Kidney (tissue), 13 donors: ENCODE measurements at regions not wholly inside any gene's neighbourhood (a gene's known extent, or its start where the extent isn't known, plus 50 kb on each side); places are given as distances from the start of the nearest gene placed in this dataset.

ENCODE experiments used
- DNase-seq, 5 donors: peaks; one replicate each; pipeline ENCODE4 v3.0.0-alpha.2; 2013 to 2020
- FAIRE-seq: peaks from 2 replicates; lab custom pipeline; 2012; peaks lifted over from hg19 to GRCh38; lab: Jason Lieb, UNC
- H3K27ac ChIP-seq, 2 donors: one replicate each; pipeline ENCODE4 v1.7.0; 2013; ENCODE audit warnings: low read depth in 2 of 2, low read length in 2 of 2, inconsistent platforms in 1 of 2
- H3K27me3 ChIP-seq: one replicate; pipeline ENCODE4 v1.7.1; 2013; ENCODE audit warnings: low read length, inconsistent platforms; ENCODE audit not compliant: control insufficient read depth, insufficient read depth
- H3K36me3 ChIP-seq, 3 donors: one replicate each; pipeline versions ENCODE4 v1.7.0 to v1.7.1; 2013; ENCODE audit warnings: low read length in 3 of 3, control low read depth in 1 of 3, inconsistent platforms in 1 of 3; ENCODE audit not compliant: insufficient read depth in 3 of 3, control insufficient read depth in 2 of 3
- H3K4me1 ChIP-seq, 3 donors: one replicate each; pipeline versions ENCODE4 v1.7.0 to v1.7.1; 2013; ENCODE audit warnings: low read length in 3 of 3, inconsistent platforms in 1 of 3, low read depth in 1 of 3; ENCODE audit not compliant: control insufficient read depth in 2 of 3, insufficient read depth in 2 of 3
- H3K4me3 ChIP-seq, 3 donors: one replicate each; pipeline versions ENCODE4 v1.7.0 to v1.8.1; 2013; ENCODE audit warnings: low read length in 3 of 3, control low read depth in 1 of 3, inconsistent platforms in 1 of 3
- H3K9ac ChIP-seq, 3 donors: one replicate each; pipeline versions ENCODE4 v1.7.0 to v1.7.1; 2013; ENCODE audit warnings: low read length in 3 of 3, control low read depth in 1 of 3, inconsistent platforms in 1 of 3
- H3K9me3 ChIP-seq, 3 donors: one replicate each; pipeline versions ENCODE4 v1.7.0 to v1.7.1; 2013; ENCODE audit warnings: low read length in 3 of 3, control low read depth in 1 of 3, inconsistent platforms in 1 of 3; ENCODE audit not compliant: control insufficient read depth in 2 of 3, insufficient read depth in 1 of 3
- intact Hi-C: fragments of 100-400 bp; cut with DNase I; formaldehyde crosslinking; loops from one replicate; pipeline ENCODE4 v1.11.1; 2022
- TF ChIP-seq, protein P1 (sequence below): IDR thresholded peaks from 3 replicates; pipeline ENCODE4 v1.5.1; 2012; ENCODE audit warnings: mild to moderate bottlenecking, moderate library complexity, borderline replicate concordance; ENCODE audit not compliant: insufficient read depth; ENCODE audit errors: extremely low read depth
- donor health status: control.
- donor health status: control.
- donor health status: control.
- donor health status: control.
- donor health status: control.
- donor health status: DM: yes; HTN: yes; CAD: no.
- donor health status: Normal renal cell carcinoma (clear cell type).

DNA sequence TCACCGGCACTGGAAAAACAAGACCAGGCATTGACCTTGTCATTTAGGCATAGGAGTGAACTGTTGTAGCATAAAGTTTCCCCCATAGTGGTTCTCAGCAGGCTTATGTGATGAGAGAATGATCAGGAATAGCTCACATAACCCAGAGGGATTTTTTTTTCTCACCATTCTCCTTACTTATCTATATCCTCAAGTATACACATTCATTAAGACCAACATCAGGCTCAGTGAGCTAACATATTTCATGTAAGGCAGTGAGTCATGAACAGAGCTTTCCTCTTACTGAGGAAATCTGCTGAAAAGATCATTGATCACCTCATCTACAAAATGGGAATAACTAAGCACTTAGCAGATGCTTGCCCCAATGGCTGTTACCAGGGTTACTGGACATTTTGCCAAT lies 396.6 kb upstream of the TMCO5A start:
- no peaks in the 10 kb centered on the region for H3K9me3 ChIP-seq
- FAIRE-seq (no peak), DNase-seq (no peak)
- H3K4me3 ChIP-seq: no peak overlapping the region
- intact Hi-C loops: no loop called here
- H3K36me3 ChIP-seq: no peaks in the 10 kb centered on the region
- H3K27ac ChIP-seq: no peak overlapping the region
- TF ChIP-seq, protein P1, sequence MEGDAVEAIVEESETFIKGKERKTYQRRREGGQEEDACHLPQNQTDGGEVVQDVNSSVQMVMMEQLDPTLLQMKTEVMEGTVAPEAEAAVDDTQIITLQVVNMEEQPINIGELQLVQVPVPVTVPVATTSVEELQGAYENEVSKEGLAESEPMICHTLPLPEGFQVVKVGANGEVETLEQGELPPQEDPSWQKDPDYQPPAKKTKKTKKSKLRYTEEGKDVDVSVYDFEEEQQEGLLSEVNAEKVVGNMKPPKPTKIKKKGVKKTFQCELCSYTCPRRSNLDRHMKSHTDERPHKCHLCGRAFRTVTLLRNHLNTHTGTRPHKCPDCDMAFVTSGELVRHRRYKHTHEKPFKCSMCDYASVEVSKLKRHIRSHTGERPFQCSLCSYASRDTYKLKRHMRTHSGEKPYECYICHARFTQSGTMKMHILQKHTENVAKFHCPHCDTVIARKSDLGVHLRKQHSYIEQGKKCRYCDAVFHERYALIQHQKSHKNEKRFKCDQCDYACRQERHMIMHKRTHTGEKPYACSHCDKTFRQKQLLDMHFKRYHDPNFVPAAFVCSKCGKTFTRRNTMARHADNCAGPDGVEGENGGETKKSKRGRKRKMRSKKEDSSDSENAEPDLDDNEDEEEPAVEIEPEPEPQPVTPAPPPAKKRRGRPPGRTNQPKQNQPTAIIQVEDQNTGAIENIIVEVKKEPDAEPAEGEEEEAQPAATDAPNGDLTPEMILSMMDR: no peak
- H3K27me3 ChIP-seq: no peaks in the 10 kb centered on the region
- no peaks in the 10 kb centered on the region for H3K4me1 ChIP-seq
- no peak overlapping the region for H3K9ac ChIP-seq

- FAIRE-seq: no peak
- H3K36me3 ChIP-seq: no peaks in the 10 kb centered on the region
- H3K4me3 ChIP-seq: no peak overlapping the region
- DNase-seq: no peak
- H3K27ac ChIP-seq: no peak overlapping the region
- TF ChIP-seq, protein P1: no peak
- intact Hi-C loops: no loop called here
- no peaks in the 10 kb centered on the region for H3K4me1 ChIP-seq
- H3K27me3 ChIP-seq: no peaks in the 10 kb centered on the region
- no peak overlapping the region for H3K9ac ChIP-seq
- H3K9me3 ChIP-seq: no peaks in the 10 kb centered on the region
These were observed 386.3 kb upstream of the TMCO5A start for GRCh38 chr15:37548116-37548515.

- TF ChIP-seq, protein P1: no peak
- no peak overlapping the region for H3K9ac ChIP-seq
- no peaks in the 10 kb centered on the region for H3K9me3 ChIP-seq
- intact Hi-C loops: no loop called here
- no peak overlapping the region for H3K27ac ChIP-seq
- H3K4me1 ChIP-seq: no peaks in the 10 kb centered on the region
- FAIRE-seq: no peak
- no peaks in the 10 kb centered on the region for H3K27me3 ChIP-seq
- no peak overlapping the region for H3K4me3 ChIP-seq
- peak in 2 of 5 donors; percentile 0 to 55 for DNase-seq
- no peaks in the 10 kb centered on the region for H3K36me3 ChIP-seq
These were observed 383.9 kb upstream of the TMCO5A start for GRCh38 chr15:37550360-37551024.

DNA sequence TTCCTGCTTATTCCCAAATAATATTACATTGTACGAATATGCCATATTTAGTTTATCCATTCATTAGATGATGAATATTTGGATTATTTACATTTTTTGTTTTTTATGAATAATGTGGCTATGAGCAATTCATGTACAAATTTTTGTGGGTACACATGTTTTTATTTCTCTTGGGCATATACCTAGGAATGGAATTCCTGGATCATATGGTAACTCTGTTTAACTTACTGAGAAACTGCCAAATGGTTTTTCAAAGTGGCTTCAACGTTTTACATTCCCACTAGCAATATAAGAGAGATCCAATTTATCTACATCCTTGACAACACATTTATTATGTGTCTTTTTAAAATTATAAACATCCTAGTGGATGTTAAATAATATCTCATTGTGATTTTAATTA lies 362.0 kb upstream of the TMCO5A start:
- no peak overlapping the region for H3K9ac ChIP-seq
- DNase-seq (no peak), FAIRE-seq (no peak)
- H3K36me3 ChIP-seq: no peaks in the 10 kb centered on the region
- no peaks in the 10 kb centered on the region for H3K4me1 ChIP-seq
- intact Hi-C loops: no loop called here
- TF ChIP-seq, protein P1: no peak
- no peaks in the 10 kb centered on the region for H3K9me3 ChIP-seq
- no peak overlapping the region for H3K27ac ChIP-seq
- no peaks in the 10 kb centered on the region for H3K27me3 ChIP-seq
- no peak overlapping the region for H3K4me3 ChIP-seq
